ENCODE measurements at regions not wholly inside any gene's neighbourhood (a gene's known extent, or its start where the extent isn't known, plus 50 kb on each side); places are given as distances from the start of the nearest gene placed in this dataset.
A peak's percentile ranks its signal among the peaks of the same experiment; 100 is the strongest.
"Not testable (repeated sequence)": the region's sequence is repeated elsewhere in the genome, so short reads cannot be mapped to it uniquely, and the experiment has no call there.

- no peak for DNase-seq (ENCODE audit: low read depth)
These were observed 147.2 kb upstream of the SFRP2 start for GRCh38 chr4:153936121-153936520.

- no peak for DNase-seq (ENCODE audit: low read depth)
These were observed 145.8 kb upstream of the SFRP2 start for GRCh38 chr4:153934688-153935017.

GRCh38 chr4:153933915-153934687 is 145.2 kb upstream of the SFRP2 start:
- no peak for DNase-seq (ENCODE audit: low read depth)

- peak; percentile 33 for DNase-seq (ENCODE audit: low read depth)
These were observed 142.9 kb upstream of the SFRP2 start for GRCh38 chr4:153931804-153932203.

GRCh38 chr4:153929675-153930074 is 140.8 kb upstream of the SFRP2 start:
- DNase-seq (ENCODE audit: low read depth): no peak

DNA sequence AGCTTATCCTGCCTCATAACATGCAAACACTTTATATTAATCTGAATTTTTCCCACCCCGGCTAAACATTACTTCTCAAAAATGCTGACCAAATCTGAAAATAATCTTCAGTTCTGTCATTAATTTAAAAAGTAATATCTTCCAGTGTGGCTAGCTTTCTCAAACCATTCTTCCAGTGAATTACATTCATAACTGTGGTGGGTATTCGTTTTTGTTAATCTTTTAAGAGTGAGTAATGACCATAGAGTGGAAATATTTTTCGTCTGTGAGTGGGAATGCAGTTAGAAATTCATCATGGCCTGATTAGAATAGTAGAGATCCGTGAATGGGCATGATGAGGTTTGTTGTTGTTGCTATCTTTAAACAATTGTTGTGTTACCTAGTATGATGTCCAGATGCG is 138.6 kb upstream of the SFRP2 start:
- DNase-seq (ENCODE audit: low read depth): peak; percentile 48

GRCh38 chr4:153922148-153922547 is 133.3 kb upstream of the SFRP2 start:
- DNase-seq (ENCODE audit: low read depth): no peak

DNA sequence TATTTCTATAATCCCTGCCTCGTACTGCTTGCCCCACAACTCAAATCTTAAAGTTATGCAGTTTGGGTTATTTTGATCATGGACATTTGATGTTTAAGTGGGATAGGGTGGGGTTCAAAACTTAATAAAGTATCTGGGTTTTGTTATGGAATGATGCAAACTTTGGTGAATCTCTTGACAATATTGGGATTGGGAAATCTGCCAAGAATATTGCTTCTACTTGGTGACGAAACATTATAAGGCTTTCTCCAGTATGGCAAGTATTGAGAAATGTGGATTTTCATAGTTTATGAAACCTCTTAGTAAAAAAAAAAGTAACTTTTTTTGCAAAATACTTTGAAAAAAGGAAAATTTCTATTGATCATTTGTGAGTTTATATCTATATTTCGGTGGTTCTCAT is 130.8 kb upstream of the SFRP2 start:
- no peak for DNase-seq (ENCODE audit: low read depth)

- no peak for DNase-seq (ENCODE audit: low read depth)
These were observed 127.4 kb upstream of the SFRP2 start for GRCh38 chr4:153916273-153916755.

- no peak for DNase-seq (ENCODE audit: low read depth)
These were observed 123.4 kb upstream of the SFRP2 start for GRCh38 chr4:153912301-153912700.

GRCh38 chr4:153909672-153910071 is 120.8 kb upstream of the SFRP2 start:
- DNase-seq (ENCODE audit: low read depth): no peak

GRCh38 chr4:153906231-153906630 is 117.3 kb upstream of the SFRP2 start:
- no peak for DNase-seq (ENCODE audit: low read depth)

- DNase-seq (ENCODE audit: low read depth): no peak
These were observed 116.3 kb upstream of the SFRP2 start for GRCh38 chr4:153905231-153905630.

DNA sequence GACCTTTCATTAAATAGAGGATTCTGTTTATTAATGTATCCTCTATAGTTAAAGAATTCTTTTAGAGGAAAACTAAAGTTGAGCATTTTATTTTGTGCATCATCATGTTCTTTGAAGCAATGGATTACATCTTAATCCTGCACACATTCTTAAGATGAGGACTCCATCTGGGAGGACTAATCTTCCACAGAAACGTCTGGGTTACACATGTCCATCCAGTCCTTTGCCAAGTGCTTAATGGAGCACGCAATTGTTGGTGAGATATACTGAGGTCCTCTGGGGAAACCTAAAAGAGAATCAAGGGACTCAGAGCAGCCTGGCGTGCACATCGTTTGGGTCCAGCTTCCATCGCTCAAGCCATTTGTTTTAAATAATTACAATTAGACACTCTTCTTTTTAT is 115.1 kb upstream of the SFRP2 start:
- DNase-seq (ENCODE audit: low read depth): no peak

DNA sequence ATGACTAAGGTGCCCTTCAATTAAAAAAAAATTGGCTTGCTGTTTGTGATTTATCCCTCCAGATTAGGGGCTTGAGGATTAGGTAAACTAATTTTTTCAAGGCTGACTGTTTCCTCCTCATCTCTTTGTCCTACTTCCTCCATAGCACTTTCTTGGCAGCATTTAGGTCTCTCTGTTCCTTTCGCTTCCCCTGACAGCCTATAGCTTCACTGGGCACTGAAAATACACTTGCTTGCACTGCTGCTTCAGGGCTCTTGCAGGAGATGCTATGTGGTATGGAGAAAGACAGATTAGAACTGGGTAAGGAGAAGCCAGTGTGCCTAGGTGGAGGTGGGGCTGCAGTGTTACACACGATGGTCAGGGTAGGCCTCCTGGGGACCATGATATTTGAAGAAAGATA is 112.3 kb upstream of the SFRP2 start:
- no peak for DNase-seq (ENCODE audit: low read depth)

- no peak for DNase-seq (ENCODE audit: low read depth)
These were observed 111.5 kb upstream of the SFRP2 start for GRCh38 chr4:153900426-153900825.

GRCh38 chr4:153890761-153891160 is 101.9 kb upstream of the SFRP2 start:
- no peak for DNase-seq (ENCODE audit: low read depth)

DNA sequence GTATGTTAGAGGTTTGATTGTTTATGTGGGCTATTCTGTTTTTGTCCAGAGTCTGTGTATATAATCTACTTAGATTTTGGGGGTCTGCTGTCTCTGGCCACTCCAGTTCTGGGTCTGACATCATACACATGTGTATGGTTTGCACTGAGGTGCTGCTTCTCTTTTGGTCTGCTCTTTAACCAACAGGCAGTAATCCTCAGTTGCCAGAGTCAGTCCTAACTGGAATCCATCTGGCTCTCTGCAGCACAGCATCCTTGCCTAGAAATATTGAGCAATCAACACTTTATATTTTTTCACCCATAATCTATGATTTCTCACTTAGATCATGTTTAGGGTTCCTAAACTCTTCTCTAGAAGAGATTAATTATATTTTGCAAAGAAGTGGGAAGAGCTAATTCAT is 98.3 kb upstream of the SFRP2 start:
- no peak for DNase-seq (ENCODE audit: low read depth)

GRCh38 chr4:153884325-153884724 is 95.4 kb upstream of the SFRP2 start:
- no peak for DNase-seq (ENCODE audit: low read depth)

DNA sequence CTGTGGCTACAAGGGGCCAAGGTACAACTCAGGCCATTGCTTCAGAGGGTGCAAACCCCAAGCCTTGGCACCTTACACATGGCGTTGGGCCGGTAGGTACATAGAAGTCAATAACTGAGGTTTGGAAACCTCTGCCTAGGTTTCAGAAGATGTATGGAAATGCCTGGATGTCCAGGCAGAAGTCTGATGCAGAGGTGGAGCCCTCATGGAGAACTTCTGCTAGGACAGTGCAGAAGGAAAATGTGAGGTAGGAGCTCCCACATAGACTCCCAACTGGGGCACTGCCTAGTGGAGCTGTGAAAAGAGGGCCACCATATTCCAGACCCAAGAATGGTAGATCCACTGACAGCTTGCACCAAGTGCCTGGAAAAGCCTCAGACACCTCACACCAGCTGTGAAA is 92.1 kb upstream of the SFRP2 start:
- DNase-seq (ENCODE audit: low read depth): no peak

DNA sequence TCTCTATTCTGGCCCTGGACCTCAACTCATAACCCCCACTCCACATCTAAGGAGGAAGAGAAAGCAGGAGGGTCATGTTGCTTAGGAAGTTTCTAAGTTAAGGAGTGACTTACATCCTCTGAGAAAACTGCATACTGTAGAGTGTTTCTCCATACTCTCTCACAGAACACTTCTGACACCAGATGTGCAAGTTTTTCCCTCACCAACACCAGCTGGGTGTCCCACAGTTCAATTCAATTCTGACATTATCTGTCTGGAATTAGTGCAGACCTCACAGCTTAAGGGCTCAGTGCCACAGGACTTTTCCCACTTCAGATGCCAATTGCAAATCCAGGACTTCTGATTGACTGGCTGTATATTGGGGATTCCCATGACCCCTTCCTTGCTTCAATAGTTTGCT is 89.0 kb upstream of the SFRP2 start:
- no peak for DNase-seq (ENCODE audit: low read depth)

- no peak for DNase-seq (ENCODE audit: low read depth)
These were observed 84.9 kb upstream of the SFRP2 start for GRCh38 chr4:153873741-153874140.

DNA sequence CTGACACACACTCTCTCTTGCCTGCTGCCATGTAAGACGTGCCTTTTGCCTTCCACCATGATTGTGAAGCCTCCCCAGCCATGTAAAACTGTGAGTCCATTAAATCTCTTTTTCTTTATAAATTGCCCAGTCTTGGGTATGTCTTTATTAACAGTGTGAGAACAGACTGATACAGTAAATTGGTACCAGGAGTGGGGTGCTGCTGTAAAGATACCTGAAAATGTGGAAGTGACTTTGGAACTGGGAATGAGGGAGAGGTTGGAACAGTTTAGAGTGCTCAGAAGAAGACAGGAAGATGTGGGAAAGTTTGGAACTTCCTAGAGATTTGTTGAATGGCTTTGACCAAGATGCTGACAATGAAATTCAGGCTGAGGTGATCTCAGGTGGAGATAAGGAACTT is 77.9 kb upstream of the SFRP2 start:
- DNase-seq (ENCODE audit: low read depth): not testable (repeated sequence)

GRCh38 chr4:153852501-153852900 is 63.6 kb upstream of the SFRP2 start:
- no peak for DNase-seq (ENCODE audit: low read depth)

All from GM04503 (cell line).